HG03442 (cell line): ENCODE measurements at regions not wholly inside any gene's neighbourhood (a gene's known extent, or its start where the extent isn't known, plus 50 kb on each side); places are given as distances from the start of the nearest gene placed in this dataset.
"Not testable (repeated sequence)": the region's sequence is repeated elsewhere in the genome, so short reads cannot be mapped to it uniquely, and the experiment has no call there.

ENCODE experiments used
- ATAC-seq: cut with Tn5 transposase; IDR thresholded peaks from one replicate; pipeline ENCODE4 v1.9.1; 2021; ENCODE audit warnings: mild to moderate bottlenecking, moderate library complexity; ENCODE audit not compliant: unreplicated experiment

DNA sequence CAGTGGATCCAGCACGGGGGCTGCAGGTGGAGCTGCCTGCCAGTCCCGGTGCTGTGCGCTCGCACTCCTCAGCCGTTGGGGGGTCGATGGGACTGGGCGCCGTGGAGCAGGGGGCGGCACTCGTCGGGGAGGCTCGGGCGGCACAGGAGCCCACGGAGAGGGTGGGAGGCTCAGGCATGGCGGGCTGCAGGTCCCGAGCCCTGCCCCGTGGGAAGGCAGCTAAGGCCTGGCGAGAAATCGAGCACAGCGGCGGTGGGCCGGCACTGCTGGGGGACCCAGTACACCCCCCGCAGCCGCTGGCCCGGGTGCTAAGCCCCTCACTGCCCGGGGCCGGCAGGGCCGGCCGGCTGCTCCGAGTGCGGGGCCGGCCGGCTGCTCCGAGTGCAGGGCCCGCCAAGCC, 52.3 kb upstream of the MARK1 start:
- ATAC-seq = not testable (repeated sequence)

- ATAC-seq = not testable (repeated sequence)
Observed at GRCh38 chr1:220475141-220475540, 52.8 kb upstream of the MARK1 start.

- ATAC-seq = no peak
Observed at GRCh38 chr1:220473440-220473839, 54.5 kb upstream of the MARK1 start.

GRCh38 chr1:220462752-220463151, 65.2 kb upstream of the MARK1 start:
- ATAC-seq = no peak

- no peak for ATAC-seq
Observed at GRCh38 chr1:220458936-220459335, 69.0 kb upstream of the MARK1 start.

- no peak for ATAC-seq
Observed at GRCh38 chr1:220457957-220458609, 69.9 kb upstream of the MARK1 start.

- ATAC-seq = no peak
Observed at GRCh38 chr1:220455559-220455958, 72.4 kb upstream of the MARK1 start.

- no peak for ATAC-seq
Observed at GRCh38 chr1:220454155-220454777, 73.7 kb upstream of the MARK1 start.

GRCh38 chr1:220453371-220453770, 74.6 kb upstream of the MARK1 start:
- ATAC-seq = no peak

DNA sequence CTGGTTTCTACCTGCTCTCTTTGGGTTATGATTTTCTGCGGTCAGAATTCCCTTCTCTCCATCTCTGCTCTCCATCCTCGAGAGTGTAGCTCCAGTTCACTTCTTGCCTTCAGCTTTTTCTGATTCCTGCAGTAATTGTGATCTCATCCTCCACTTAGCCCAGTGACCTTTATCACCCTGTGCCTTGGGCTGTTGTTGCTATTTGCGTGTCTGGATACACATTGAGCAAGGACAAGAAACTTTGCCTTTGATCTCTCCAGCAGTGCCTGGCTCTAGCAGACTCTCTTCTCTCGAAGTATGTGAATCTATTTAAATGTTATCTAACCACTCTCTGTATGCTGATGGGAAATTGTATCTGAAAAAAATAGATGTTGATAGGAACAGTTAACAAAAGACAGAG, 76.4 kb upstream of the MARK1 start:
- no peak for ATAC-seq

DNA sequence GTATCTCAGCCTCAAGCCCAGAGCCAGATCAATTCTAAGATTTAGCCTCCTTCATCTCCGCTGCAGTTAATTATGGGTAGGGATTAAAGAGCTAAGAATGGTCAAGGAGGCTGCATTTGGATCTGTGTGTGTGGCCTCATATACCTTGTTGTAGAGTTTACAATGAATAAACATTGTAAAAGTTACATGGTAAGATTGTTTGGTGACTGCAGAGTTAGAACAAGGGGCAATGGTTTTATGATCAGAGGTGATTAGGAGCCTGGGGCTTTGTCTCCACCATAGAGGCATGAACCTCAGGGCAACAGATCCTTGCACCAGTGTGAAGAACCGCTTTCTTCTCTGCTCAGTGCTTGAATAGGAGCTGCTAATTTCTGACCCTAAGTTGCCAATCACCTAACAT, 77.0 kb upstream of the MARK1 start:
- no peak for ATAC-seq

GRCh38 chr1:220448217-220448616, 79.7 kb upstream of the MARK1 start:
- ATAC-seq = peak; percentile 60

- not testable (repeated sequence) for ATAC-seq
Observed at GRCh38 chr1:220444586-220444985, 83.3 kb upstream of the MARK1 start.

DNA sequence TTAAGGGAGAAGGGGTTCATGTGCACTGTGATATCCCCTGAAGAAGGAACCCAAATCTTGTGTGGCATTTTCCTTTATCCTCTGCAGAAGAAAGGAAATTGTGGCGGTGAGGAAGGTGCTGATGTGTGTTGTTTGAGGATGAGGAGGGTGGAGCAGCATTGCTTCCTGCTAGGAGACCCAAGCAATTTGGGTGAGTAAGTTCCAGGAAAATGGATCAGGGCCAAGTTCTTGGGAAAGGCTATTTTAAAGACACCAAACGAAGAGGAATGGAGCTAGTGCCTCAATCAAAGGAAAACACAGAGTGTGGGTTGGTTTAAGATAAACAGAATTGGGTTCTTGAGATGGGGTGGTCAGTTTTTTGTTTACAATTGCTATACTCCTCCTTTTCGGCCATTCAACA, 86.7 kb upstream of the MARK1 start:
- ATAC-seq = no peak

GRCh38 chr1:220438741-220439140, 89.2 kb upstream of the MARK1 start:
- no peak for ATAC-seq

GRCh38 chr1:220432408-220432807, 95.5 kb upstream of the MARK1 start:
- no peak for ATAC-seq

DNA sequence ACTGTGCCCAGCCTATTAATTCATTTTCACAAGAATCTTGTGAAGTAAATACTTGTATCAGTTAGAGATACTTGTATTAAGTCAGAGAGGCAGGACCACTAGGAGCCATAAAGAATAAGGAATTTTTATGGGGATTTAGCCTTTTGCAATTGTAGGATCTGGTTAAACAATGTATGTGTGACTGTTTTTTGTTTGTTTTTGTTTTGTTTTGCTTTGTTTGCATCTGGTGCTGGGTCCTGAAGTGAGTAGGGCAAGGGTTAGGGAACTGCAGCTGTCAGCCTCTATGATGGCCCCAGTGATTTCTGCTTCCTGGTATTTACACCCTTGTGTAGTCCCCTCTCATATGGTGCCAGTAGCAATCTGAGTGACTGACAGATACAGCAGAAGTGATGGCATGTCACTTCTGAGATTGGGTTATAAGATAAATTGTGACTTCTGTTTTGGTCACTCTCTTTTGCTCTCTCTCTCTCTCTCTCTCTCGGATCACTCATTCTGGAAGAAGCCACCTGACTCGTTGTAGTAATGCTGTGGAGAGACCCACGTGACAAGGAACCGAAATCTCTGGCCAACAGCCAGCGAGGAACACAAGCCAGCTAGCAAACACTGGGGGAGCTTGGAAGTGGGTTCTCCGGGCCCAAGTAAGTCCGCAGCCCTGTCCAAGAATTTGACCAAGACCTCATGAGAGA, 96.2 kb upstream of the MARK1 start:
- no peak for ATAC-seq

- no peak for ATAC-seq
Observed at GRCh38 chr1:220430586-220430985, 97.3 kb upstream of the MARK1 start.

DNA sequence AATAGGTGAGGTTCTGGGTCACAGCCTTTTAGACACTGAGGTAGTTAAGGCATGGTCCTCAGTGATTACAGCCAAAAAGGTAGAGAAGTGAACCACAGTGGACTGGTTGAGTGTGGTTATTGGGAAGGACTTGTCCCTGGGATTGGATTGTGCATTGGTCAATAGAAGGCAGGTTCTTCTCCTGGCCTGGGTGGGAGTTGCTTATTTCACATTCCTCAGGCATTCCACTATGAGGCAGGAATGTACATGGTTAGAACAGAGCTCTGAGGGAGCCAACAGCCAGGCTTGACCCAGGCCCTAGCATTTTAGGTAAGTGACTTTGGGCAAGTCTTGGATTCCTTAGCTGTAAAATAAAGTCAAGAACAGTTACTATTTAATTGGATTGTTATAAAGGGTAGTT, 97.9 kb upstream of the MARK1 start:
- no peak for ATAC-seq

DNA sequence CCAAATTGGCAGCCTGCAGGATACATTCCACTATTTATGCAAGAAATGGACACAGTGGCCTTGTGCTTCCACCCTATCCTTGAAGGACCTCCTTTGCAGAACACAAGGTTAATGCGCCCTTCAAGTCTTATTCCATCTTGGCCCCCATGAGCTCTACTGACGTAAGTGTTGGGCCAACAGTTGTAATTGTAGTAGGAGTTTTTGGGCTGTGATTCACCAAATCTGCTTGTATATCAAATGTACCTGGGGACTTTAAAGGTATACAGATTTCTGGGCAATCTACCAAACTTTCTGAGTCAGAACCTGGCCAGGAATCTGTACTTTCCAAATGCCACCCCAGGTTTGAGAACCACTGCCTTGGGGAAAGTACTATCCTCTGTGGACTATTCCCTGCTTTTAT, 100.9 kb upstream of the MARK1 start:
- no peak for ATAC-seq

DNA sequence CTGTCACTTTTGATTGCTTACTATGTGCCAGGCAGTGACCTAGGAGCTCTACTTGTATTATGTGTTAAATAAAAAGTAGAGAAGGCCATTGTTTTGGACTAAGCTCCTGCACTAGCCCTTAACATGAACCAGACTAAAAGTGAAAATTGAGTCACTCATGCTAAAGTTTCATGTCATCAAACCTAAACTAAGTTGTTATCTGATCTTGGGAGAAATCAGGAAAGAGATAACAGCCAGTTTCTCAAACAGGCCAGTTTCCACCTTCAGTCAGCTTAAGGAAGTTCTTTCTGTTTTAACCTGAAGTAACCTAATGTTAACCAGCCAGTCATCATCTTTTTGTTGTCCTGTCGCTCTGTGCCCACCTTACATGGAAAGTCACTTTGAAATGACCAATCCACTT, 102.1 kb upstream of the MARK1 start:
- no peak for ATAC-seq

DNA sequence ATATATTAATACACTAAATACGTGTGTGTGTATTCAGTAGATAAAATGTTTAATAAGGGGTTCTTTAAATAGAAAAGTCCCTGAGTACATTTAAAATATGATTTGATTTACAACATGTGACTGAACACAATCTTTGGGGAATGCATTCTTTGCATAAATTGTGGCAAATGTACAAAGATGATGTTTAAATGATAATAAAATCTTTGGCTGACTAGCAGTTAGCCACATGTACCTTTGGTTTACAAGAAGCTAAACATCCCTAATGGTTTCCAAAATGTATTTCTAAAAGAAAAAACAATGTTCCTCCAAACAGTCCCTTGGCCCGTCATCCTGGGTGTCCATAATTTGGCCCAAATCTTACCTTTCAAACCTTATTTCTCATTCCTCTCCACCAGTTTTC, 106.4 kb upstream of the MARK1 start:
- no peak for ATAC-seq
